RWPE1 (cell line): ENCODE measurements at regions not wholly inside any gene's neighbourhood (a gene's known extent, or its start where the extent isn't known, plus 50 kb on each side); places are given as distances from the start of the nearest gene placed in this dataset.

Experiments used
- CTCF ChIA-PET: fragments of 350-600 bp; sonication (Branson Sonifier 250); formaldehyde crosslinking; extraction: SDS; loops from one replicate; lab custom pipeline; 2021; lab: Yijun Ruan, JAX
- POLR2A ChIA-PET: fragments of 400-600 bp; formaldehyde crosslinking; extraction: SDS; loops from one replicate; lab custom pipeline; 2020; ENCODE audit warnings: antibody characterized with exemption; ENCODE audit not compliant: low non-redundant PET; lab: Yijun Ruan, JAX
- DNase-seq: peaks from one replicate; pipeline ENCODE4 v3.0.0; 2012; ENCODE audit warnings: low spot score
- H3K27ac ChIP-seq: fragments of 450-650 bp; 2 replicates; pipeline ENCODE4 v1.5.1; 2017
- TF ChIP-seq, protein P1 (sequence below): fragments of 450-650 bp; conservative IDR thresholded peaks from 2 replicates; pipeline ENCODE4 v1.5.1; 2017; ENCODE audit warnings: low read depth, mild to moderate bottlenecking

DNA sequence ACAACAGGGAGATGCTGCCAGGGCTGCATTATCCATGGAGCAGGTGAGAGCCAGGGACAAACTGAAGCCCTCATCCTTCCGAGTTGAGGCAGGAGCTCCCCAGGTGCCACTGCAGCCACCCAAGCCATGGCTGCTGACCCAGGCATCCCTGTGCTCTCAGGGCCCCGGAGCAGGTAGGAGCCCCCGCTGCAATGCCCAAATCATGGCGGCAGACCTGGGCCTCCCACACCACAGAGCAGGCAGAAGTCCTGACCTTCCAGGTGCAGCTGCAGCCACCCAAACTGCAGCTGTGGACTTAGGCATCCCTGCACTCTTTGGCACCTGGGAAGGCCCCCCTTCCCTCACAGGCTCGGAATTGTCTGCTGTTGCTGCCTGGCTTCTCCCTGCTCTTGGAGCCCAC, 443.6 kb downstream of the ARAP2 start:
- no peak overlapping the region for H3K27ac ChIP-seq
- ChIA-PET CTCF (no interaction called here), POLR2A (no interaction called here)
- TF ChIP-seq, protein P1, sequence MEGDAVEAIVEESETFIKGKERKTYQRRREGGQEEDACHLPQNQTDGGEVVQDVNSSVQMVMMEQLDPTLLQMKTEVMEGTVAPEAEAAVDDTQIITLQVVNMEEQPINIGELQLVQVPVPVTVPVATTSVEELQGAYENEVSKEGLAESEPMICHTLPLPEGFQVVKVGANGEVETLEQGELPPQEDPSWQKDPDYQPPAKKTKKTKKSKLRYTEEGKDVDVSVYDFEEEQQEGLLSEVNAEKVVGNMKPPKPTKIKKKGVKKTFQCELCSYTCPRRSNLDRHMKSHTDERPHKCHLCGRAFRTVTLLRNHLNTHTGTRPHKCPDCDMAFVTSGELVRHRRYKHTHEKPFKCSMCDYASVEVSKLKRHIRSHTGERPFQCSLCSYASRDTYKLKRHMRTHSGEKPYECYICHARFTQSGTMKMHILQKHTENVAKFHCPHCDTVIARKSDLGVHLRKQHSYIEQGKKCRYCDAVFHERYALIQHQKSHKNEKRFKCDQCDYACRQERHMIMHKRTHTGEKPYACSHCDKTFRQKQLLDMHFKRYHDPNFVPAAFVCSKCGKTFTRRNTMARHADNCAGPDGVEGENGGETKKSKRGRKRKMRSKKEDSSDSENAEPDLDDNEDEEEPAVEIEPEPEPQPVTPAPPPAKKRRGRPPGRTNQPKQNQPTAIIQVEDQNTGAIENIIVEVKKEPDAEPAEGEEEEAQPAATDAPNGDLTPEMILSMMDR: no peak
- DNase-seq: no peak

DNA sequence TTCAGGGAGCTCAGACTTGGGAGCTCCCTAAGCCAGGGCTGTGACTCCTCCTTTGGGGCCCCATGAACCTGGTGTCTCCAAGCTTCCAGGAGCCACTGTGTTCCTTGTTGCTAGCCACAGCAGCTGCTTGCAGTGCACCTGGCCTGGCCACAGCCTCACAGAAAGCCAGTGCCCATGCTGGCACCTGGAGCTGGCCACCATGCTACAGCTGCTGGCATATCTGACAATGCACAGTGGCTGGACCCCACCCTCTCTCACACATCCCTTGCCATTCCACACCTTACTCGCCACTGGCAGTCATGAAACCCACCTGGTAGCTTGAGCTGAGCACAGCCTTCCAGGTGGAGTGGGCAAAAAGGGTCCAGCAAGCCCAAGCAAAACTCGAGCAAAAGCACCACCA, 441.7 kb downstream of the ARAP2 start:
- DNase-seq: no peak
- no peak overlapping the region for H3K27ac ChIP-seq
- ChIA-PET POLR2A (no interaction called here), CTCF (interaction anchor here (0.6 kb wide), 1 partner anchor 130 kb away, joined by 3 read pairs; no protein-coding TSS in a partner anchor)
- TF ChIP-seq, protein P1: no peak

DNA sequence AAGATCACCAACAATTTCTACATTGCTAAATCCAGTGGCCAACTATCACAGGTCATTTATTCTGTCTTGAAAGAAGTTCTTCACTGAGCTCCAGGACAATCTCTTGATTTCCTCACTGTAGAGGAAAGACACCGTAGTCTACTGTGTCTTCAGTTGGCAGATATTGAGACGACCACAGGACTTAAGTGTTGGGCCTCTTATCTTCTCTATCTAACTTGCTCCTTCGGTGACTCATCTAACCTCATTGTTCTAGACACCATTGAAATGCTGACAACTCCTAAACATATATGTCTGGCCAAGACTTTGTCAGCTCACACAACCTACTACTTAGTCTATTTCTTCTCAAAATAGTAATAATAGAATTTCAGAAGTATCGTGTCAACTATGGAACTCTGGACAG, 425.8 kb downstream of the ARAP2 start:
- POLR2A ChIA-PET: no interaction called here
- CTCF ChIA-PET: no interaction called here
- TF ChIP-seq, protein P1: no peak
- no peak overlapping the region for H3K27ac ChIP-seq
- no peak for DNase-seq

DNA sequence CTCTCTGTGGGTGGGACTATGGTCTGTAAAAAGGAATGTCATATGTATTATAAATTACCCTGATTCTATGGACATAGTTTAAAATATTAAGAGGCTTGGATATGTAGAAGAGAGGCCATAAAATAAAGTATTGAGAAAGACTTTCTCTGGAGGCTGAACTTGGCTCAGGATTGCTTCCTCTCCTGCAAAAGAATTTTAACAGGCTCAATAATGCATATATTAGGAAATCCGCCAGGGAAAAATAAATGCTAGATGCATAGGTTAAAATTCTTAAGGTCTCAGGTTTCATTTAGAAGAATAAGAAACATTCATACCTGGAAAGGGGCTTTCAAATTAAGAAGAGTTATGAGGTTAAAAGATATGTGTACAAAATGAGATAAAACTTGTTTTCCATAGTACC, 424.3 kb downstream of the ARAP2 start:
- ChIA-PET POLR2A (no interaction called here), CTCF (no interaction called here)
- no peak for DNase-seq
- H3K27ac ChIP-seq: no peak overlapping the region
- TF ChIP-seq, protein P1: no peak

DNA sequence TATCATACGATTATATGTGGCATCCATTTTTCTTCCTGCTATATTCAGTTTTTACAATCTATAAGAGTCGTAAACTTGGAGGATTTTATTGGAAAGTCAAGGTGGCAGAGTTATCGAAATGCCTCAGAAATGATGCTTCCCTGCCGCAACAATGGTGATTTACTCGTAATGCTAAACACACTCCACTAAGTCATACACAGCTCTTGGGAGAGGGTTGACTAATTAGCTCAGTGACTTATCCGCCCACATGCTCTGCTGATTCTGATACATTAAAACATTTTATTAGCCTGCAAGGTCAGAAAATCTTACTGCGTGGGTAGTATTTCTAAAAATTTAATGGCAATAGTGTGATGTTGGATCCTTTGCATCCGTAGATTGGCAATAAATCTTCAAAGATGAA, 420.1 kb downstream of the ARAP2 start:
- ChIA-PET CTCF (no interaction called here), POLR2A (no interaction called here)
- H3K27ac ChIP-seq: no peak overlapping the region
- no peak for DNase-seq
- TF ChIP-seq, protein P1: no peak

DNA sequence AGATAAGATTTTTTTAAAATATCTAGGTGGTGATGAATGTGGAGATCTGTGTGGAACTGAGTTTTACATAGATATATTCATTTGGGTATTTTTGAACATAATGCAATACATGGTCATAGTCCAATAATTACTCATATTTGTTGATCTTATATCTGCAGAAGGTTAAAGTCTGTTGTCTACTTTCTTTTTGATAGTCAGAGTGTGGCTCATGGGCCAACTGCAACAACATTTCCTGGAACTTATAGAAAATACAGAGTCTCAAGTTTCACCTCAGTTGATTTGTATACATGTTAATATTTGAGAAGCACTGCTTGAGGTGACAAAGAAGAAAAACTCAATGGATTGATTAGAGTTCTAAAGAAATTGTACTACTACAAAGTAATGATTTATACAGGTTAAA, 408.4 kb downstream of the ARAP2 start:
- TF ChIP-seq, protein P1: no peak
- POLR2A ChIA-PET: no interaction called here
- DNase-seq: no peak
- CTCF ChIA-PET: no interaction called here
- H3K27ac ChIP-seq: no peak overlapping the region

DNA sequence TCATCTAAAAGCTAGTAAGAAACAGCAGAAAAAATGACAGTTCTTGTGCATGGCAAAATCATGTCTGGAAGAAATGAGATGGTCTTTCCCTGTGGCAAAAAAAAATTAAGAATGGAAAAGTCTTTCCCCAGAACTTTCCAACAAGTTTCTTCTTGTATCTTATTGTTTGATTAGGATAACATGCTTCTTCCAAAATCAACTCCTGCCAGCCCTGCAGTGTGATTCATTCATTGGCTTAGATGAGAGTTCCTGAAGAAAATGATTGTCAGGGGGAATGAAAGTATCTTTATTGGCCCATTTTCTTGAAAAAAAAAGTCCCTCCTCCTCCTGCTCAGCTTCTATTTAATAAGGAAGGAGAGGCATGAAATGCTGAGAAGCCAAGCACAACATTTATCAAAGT, 407.7 kb downstream of the ARAP2 start:
- ChIA-PET POLR2A (no interaction called here), CTCF (no interaction called here)
- TF ChIP-seq, protein P1: no peak
- DNase-seq: peak; percentile 4
- no peak overlapping the region for H3K27ac ChIP-seq
